Ishikawa (cell line): ENCODE measurements at regions not wholly inside any gene's neighbourhood (a gene's known extent, or its start where the extent isn't known, plus 50 kb on each side); places are given as distances from the start of the nearest gene placed in this dataset.

ENCODE experiments used
- CEBPB ChIP-seq: IDR thresholded peaks from 2 replicates; pipeline ENCODE4 v1.6.1; 2012
- CREB1 ChIP-seq: IDR thresholded peaks from 2 replicates; pipeline ENCODE4 v1.6.1; 2012; ENCODE audit warnings: low read depth
- EP300 ChIP-seq: IDR thresholded peaks from 2 replicates; pipeline ENCODE4 v1.6.1; 2012; ENCODE audit warnings: borderline replicate concordance
- FOXM1 ChIP-seq: IDR thresholded peaks from 2 replicates; pipeline ENCODE4 v1.6.1; 2012; ENCODE audit warnings: low read depth, borderline replicate concordance
- MAX ChIP-seq: IDR thresholded peaks from 2 replicates; pipeline ENCODE4 v1.6.1; 2012
- NFIC ChIP-seq: IDR thresholded peaks from 2 replicates; pipeline ENCODE4 v1.6.1; 2012
- RAD21 ChIP-seq: IDR thresholded peaks from 2 replicates; pipeline ENCODE4 v1.6.1; 2012; ENCODE audit warnings: low read depth
- REST ChIP-seq: IDR thresholded peaks from 2 replicates; pipeline ENCODE4 v1.6.1; 2012; ENCODE audit warnings: low read depth, mild to moderate bottlenecking
- TAF1 ChIP-seq: IDR thresholded peaks from 2 replicates; pipeline ENCODE4 v1.6.1; 2012; ENCODE audit warnings: low read depth, mild to moderate bottlenecking
- TCF12 ChIP-seq: IDR thresholded peaks from 2 replicates; pipeline ENCODE4 v1.6.1; 2012; ENCODE audit warnings: low read depth
- TEAD4 ChIP-seq: IDR thresholded peaks from 2 replicates; pipeline ENCODE4 v1.6.1; 2012
- USF1 ChIP-seq: IDR thresholded peaks from 2 replicates; pipeline ENCODE4 v1.6.1; 2012
- YY1 ChIP-seq: IDR thresholded peaks from 2 replicates; pipeline ENCODE4 v1.6.1; 2012; ENCODE audit warnings: low read depth

- TF ChIP-seq YY1 (no peak), CEBPB (no peak), FOXM1 (no peak), EP300 (no peak), TCF12 (no peak), MAX (no peak), USF1 (no peak), TAF1 (no peak), REST (no peak), RAD21 (no peak), NFIC (no peak), CREB1 (no peak), TEAD4 (no peak)
These were observed 560.0 kb downstream of the BNC2 start for GRCh38 chr9:16310278-16311110.
